ENCODE measurements at regions not wholly inside any gene's neighbourhood (a gene's known extent, or its start where the extent isn't known, plus 50 kb on each side); places are given as distances from the start of the nearest gene placed in this dataset.

DNA sequence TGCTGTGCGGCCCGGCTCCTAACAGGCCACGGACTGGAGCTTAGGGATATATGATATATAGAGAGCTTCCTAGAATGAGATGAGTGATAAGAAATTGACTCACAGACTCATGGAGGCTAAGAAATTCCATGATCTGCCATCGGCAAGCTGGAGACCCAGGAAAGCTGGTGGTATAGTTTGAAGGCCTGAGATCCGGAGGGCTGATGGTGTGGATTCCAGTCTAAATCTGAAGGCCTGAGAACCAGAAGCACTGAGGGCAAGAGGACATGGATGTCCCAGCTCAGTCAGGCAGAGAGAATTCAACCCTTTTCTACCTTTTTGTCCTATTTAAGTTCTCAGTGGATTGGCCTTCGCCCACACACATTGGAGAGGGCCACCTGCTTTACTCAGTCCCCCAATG lies 564.8 kb downstream of the TBC1D22A start:
- TF ChIP-seq POLR2AphosphoS5 (IDR thresholded peaks at IDR 0.05; ENCODE audit: low read depth, low read length) = no peak
- TF ChIP-seq PAX5 (IDR thresholded peaks at IDR 0.05; ENCODE audit: insufficient read depth, low read length, severe bottlenecking) = no peak

Data from GM12891 (cell line).